Breast epithelium (tissue), 3 donors: ENCODE measurements at regions not wholly inside any gene's neighbourhood (a gene's known extent, or its start where the extent isn't known, plus 50 kb on each side); places are given as distances from the start of the nearest gene placed in this dataset.

ENCODE experiments used
- POLR2A ChIP-seq: fragments of 450-650 bp; IDR thresholded peaks from one replicate; pipeline ENCODE4 v1.6.1; 2016; ENCODE audit warnings: antibody characterized with exemption, mild to moderate bottlenecking, moderate library complexity
- POLR2AphosphoS5 ChIP-seq, 3 donors: sonication (generic); formaldehyde crosslinking; IDR thresholded peaks; one replicate each; pipeline ENCODE4 v1.6.1; 2017; ENCODE audit warnings: antibody characterized with exemption in 3 of 3
- TF ChIP-seq, protein P1 (sequence below), 3 donors: fragments of 450-650 bp; IDR thresholded peaks; one replicate each; pipeline ENCODE4 v1.5.1; 2016 to 2017; ENCODE audit warnings: antibody characterized with exemption in 3 of 3, mild to moderate bottlenecking in 3 of 3, moderate library complexity in 3 of 3

DNA sequence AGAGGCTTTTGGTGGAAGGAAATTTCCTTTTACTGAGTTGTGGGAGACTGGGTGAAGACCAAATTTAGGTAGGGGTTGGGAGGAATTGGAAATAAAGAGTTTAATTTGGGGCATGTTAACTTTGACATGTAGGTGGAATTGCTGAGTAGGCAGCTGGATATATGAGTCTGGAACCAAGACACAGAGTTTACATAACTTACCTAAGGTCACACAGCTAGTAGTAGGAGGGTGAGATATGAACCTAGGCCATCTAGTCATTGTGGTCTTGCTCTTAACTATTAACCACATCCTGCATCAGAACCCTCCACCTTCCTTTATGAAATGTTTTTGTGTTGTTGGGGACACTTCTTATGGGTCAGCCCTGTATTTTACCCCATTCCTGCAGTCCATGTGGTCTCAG is 113.1 kb downstream of the ICOS start:
- TF ChIP-seq POLR2A (no peak), POLR2AphosphoS5 (IDR thresholded peaks at IDR 0.05) (no peak)
- TF ChIP-seq, protein P1, sequence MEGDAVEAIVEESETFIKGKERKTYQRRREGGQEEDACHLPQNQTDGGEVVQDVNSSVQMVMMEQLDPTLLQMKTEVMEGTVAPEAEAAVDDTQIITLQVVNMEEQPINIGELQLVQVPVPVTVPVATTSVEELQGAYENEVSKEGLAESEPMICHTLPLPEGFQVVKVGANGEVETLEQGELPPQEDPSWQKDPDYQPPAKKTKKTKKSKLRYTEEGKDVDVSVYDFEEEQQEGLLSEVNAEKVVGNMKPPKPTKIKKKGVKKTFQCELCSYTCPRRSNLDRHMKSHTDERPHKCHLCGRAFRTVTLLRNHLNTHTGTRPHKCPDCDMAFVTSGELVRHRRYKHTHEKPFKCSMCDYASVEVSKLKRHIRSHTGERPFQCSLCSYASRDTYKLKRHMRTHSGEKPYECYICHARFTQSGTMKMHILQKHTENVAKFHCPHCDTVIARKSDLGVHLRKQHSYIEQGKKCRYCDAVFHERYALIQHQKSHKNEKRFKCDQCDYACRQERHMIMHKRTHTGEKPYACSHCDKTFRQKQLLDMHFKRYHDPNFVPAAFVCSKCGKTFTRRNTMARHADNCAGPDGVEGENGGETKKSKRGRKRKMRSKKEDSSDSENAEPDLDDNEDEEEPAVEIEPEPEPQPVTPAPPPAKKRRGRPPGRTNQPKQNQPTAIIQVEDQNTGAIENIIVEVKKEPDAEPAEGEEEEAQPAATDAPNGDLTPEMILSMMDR (IDR thresholded peaks at IDR 0.05) = no peak
